ENCODE measurements at regions not wholly inside any gene's neighbourhood (a gene's known extent, or its start where the extent isn't known, plus 50 kb on each side); places are given as distances from the start of the nearest gene placed in this dataset.

DNA sequence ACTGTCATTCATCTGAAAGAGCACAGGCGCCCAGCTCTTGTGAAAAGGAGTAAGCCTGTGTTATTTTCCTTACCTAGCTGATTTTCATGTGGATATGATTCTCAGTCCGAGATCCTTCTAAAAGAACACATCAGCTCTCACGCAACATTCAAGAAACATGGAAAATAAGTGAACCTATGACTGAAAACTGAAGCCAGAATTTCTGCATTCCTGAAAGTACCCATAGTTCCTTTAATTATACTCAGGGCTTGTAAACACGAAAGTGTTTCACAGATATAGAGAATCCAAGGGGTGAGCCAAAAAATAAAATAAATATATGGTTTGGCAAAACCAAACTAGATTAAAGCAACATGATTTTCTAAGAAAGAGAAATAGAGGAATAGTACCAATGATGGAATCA, 100.8 kb upstream of the CHMP2B start:
- H3K27ac ChIP-seq (ENCODE audit: low read depth in 1 of 2, low read length in 2 of 2): no peak overlapping the region
- no peaks in the 10 kb centered on the region for H3K9me3 ChIP-seq (ENCODE audit: control insufficient read depth in 4 of 4, low read length in 3 of 4)
- 51% methylated on average over 4 of the region's 4 CpGs for WGBS
- no peaks in the 10 kb centered on the region for H3K36me3 ChIP-seq (ENCODE audit: control insufficient read depth in 4 of 4, insufficient read depth in 3 of 4, low read depth in 1 of 4, low read length in 3 of 4)
- TF ChIP-seq HNF4A (conservative IDR thresholded peaks at IDR 0.05) (no peak), HNF4G (IDR thresholded peaks at IDR 0.05) (no peak), EGR1 (IDR thresholded peaks at IDR 0.05; ENCODE audit: low read depth in 2 of 2) (no peak), RXRA (IDR thresholded peaks at IDR 0.05) (no peak), NR2F2 (IDR thresholded peaks at IDR 0.05) (no peak), SP1 (IDR thresholded peaks at IDR 0.05) (no peak)
- H3K9ac ChIP-seq (ENCODE audit: low read depth in 1 of 2, low read length in 2 of 2): no peak overlapping the region
- H3K4me1 ChIP-seq (ENCODE audit: control insufficient read depth in 4 of 4, insufficient read depth in 4 of 4, low read length in 3 of 4): no peaks in the 10 kb centered on the region
- no peaks in the 10 kb centered on the region for H3K27me3 ChIP-seq (ENCODE audit: control insufficient read depth in 4 of 4, insufficient read depth in 4 of 4, low read length in 3 of 4)
- no peak overlapping the region for H3K4me3 ChIP-seq (ENCODE audit: low read depth in 1 of 3, low read length in 3 of 3)
- no peak for DNase-seq (ENCODE audit: low spot score)

DNA sequence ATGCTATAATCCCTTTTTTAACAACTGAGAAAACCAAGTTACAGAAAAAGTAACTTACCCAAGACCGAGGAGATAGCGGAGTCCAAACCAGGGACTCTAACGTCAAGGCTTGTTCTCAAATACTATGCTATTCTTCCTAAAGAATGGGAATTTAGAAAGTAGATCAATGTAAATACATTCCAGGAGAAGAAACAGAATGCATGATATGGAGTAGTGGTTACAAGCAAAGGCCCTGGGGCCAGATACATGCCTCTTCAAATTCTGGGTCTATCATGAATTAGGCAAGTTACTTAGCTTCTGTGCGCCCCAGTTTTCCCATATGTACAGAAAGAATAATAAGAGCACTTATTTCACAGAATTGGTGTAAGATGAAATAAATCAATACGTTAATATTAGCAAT, 102.0 kb upstream of the CHMP2B start:
- Histone ChIP-seq H3K4me3 (ENCODE audit: low read depth in 1 of 3, low read length in 3 of 3) (no peak overlapping the region), H3K27me3 (ENCODE audit: control insufficient read depth in 4 of 4, insufficient read depth in 4 of 4, low read length in 3 of 4) (no peaks in the 10 kb centered on the region), H3K9me3 (ENCODE audit: control insufficient read depth in 4 of 4, low read length in 3 of 4) (no peaks in the 10 kb centered on the region), H3K4me1 (ENCODE audit: control insufficient read depth in 4 of 4, insufficient read depth in 4 of 4, low read length in 3 of 4) (no peaks in the 10 kb centered on the region), H3K27ac (ENCODE audit: low read depth in 1 of 2, low read length in 2 of 2) (no peak overlapping the region), H3K9ac (ENCODE audit: low read depth in 1 of 2, low read length in 2 of 2) (no peak overlapping the region), H3K36me3 (ENCODE audit: control insufficient read depth in 4 of 4, insufficient read depth in 3 of 4, low read depth in 1 of 4, low read length in 3 of 4) (no peaks in the 10 kb centered on the region)
- DNase-seq (ENCODE audit: low spot score): no peak
- whole genome bisulfite sequencing: 70% methylated on average over 5 of the region's 5 CpGs
- TF ChIP-seq, protein P1, sequence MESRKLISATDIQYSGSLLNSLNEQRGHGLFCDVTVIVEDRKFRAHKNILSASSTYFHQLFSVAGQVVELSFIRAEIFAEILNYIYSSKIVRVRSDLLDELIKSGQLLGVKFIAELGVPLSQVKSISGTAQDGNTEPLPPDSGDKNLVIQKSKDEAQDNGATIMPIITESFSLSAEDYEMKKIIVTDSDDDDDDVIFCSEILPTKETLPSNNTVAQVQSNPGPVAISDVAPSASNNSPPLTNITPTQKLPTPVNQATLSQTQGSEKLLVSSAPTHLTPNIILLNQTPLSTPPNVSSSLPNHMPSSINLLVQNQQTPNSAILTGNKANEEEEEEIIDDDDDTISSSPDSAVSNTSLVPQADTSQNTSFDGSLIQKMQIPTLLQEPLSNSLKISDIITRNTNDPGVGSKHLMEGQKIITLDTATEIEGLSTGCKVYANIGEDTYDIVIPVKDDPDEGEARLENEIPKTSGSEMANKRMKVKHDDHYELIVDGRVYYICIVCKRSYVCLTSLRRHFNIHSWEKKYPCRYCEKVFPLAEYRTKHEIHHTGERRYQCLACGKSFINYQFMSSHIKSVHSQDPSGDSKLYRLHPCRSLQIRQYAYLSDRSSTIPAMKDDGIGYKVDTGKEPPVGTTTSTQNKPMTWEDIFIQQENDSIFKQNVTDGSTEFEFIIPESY (IDR thresholded peaks at IDR 0.05): no peak
- TF ChIP-seq HNF4G (IDR thresholded peaks at IDR 0.05): no peak
- TF ChIP-seq, protein P2, sequence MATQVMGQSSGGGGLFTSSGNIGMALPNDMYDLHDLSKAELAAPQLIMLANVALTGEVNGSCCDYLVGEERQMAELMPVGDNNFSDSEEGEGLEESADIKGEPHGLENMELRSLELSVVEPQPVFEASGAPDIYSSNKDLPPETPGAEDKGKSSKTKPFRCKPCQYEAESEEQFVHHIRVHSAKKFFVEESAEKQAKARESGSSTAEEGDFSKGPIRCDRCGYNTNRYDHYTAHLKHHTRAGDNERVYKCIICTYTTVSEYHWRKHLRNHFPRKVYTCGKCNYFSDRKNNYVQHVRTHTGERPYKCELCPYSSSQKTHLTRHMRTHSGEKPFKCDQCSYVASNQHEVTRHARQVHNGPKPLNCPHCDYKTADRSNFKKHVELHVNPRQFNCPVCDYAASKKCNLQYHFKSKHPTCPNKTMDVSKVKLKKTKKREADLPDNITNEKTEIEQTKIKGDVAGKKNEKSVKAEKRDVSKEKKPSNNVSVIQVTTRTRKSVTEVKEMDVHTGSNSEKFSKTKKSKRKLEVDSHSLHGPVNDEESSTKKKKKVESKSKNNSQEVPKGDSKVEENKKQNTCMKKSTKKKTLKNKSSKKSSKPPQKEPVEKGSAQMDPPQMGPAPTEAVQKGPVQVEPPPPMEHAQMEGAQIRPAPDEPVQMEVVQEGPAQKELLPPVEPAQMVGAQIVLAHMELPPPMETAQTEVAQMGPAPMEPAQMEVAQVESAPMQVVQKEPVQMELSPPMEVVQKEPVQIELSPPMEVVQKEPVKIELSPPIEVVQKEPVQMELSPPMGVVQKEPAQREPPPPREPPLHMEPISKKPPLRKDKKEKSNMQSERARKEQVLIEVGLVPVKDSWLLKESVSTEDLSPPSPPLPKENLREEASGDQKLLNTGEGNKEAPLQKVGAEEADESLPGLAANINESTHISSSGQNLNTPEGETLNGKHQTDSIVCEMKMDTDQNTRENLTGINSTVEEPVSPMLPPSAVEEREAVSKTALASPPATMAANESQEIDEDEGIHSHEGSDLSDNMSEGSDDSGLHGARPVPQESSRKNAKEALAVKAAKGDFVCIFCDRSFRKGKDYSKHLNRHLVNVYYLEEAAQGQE (IDR thresholded peaks at IDR 0.05): no peak
- no peak for TF ChIP-seq RXRA (IDR thresholded peaks at IDR 0.05)
- no peak for TF ChIP-seq TAF1 (conservative IDR thresholded peaks at IDR 0.05)
- no peak for TF ChIP-seq EGR1 (IDR thresholded peaks at IDR 0.05; ENCODE audit: low read depth in 2 of 2)
- TF ChIP-seq, protein P3, sequence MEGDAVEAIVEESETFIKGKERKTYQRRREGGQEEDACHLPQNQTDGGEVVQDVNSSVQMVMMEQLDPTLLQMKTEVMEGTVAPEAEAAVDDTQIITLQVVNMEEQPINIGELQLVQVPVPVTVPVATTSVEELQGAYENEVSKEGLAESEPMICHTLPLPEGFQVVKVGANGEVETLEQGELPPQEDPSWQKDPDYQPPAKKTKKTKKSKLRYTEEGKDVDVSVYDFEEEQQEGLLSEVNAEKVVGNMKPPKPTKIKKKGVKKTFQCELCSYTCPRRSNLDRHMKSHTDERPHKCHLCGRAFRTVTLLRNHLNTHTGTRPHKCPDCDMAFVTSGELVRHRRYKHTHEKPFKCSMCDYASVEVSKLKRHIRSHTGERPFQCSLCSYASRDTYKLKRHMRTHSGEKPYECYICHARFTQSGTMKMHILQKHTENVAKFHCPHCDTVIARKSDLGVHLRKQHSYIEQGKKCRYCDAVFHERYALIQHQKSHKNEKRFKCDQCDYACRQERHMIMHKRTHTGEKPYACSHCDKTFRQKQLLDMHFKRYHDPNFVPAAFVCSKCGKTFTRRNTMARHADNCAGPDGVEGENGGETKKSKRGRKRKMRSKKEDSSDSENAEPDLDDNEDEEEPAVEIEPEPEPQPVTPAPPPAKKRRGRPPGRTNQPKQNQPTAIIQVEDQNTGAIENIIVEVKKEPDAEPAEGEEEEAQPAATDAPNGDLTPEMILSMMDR (IDR thresholded peaks at IDR 0.05; ENCODE audit: low read depth, low read length, missing input control): no peak

DNA sequence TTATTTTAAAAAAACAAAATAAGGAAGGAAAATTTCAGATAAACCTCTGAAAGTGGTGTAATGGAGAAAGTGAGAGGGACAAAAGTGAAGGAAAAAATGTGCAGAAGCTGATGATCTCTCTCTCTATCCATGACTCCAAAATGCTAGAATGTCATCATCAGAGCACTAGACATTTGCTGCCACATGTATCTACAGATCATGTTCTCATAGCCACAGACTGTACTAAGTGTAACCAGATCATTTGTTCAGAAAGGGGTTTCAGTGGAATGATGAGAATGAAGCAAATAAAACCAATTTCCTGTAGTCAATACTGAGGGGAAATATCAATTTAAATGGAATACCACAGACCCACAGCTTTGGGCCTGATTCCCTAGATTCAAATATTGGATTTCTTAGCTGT, 104.3 kb upstream of the CHMP2B start:
- H3K27me3 ChIP-seq (ENCODE audit: control insufficient read depth in 4 of 4, insufficient read depth in 4 of 4, low read length in 3 of 4): no peaks in the 10 kb centered on the region
- DNase-seq (ENCODE audit: low spot score): no peak
- H3K9me3 ChIP-seq (ENCODE audit: control insufficient read depth in 4 of 4, low read length in 3 of 4): no peaks in the 10 kb centered on the region
- TF ChIP-seq JUND (IDR thresholded peaks at IDR 0.05) (no peak), EGR1 (IDR thresholded peaks at IDR 0.05; ENCODE audit: low read depth in 2 of 2) (no peak), HNF4G (IDR thresholded peaks at IDR 0.05) (no peak), FOXA2 (IDR thresholded peaks at IDR 0.05) (no peak), HNF4A (conservative IDR thresholded peaks at IDR 0.05) (no peak), NR2F2 (IDR thresholded peaks at IDR 0.05) (no peak), FOXA1 (IDR thresholded peaks at IDR 0.05) (no peak), RAD21 (IDR thresholded peaks at IDR 0.05) (no peak)
- TF ChIP-seq, protein P4, sequence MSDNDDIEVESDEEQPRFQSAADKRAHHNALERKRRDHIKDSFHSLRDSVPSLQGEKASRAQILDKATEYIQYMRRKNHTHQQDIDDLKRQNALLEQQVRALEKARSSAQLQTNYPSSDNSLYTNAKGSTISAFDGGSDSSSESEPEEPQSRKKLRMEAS (IDR thresholded peaks at IDR 0.05): no peak
- TF ChIP-seq, protein P5, sequence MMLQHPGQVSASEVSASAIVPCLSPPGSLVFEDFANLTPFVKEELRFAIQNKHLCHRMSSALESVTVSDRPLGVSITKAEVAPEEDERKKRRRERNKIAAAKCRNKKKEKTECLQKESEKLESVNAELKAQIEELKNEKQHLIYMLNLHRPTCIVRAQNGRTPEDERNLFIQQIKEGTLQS (IDR thresholded peaks at IDR 0.05): no peak
- H3K27ac ChIP-seq (ENCODE audit: low read depth in 1 of 2, low read length in 2 of 2): no peak overlapping the region
- H3K9ac ChIP-seq (ENCODE audit: low read depth in 1 of 2, low read length in 2 of 2): no peak overlapping the region
- no peak overlapping the region for H3K4me3 ChIP-seq (ENCODE audit: low read depth in 1 of 3, low read length in 3 of 3)
- H3K4me1 ChIP-seq (ENCODE audit: control insufficient read depth in 4 of 4, insufficient read depth in 4 of 4, low read length in 3 of 4): no peaks in the 10 kb centered on the region
- H3K36me3 ChIP-seq (ENCODE audit: control insufficient read depth in 4 of 4, insufficient read depth in 3 of 4, low read depth in 1 of 4, low read length in 3 of 4): no peaks in the 10 kb centered on the region
